GM21576 (cell line): ENCODE measurements at regions not wholly inside any gene's neighbourhood (a gene's known extent, or its start where the extent isn't known, plus 50 kb on each side); places are given as distances from the start of the nearest gene placed in this dataset.
A peak's percentile ranks its signal among the peaks of the same experiment; 100 is the strongest.

Source experiments
- ATAC-seq: cut with Tn5 transposase; IDR thresholded peaks from one replicate; pipeline ENCODE4 v1.9.1; 2021; ENCODE audit warnings: mild to moderate bottlenecking, moderate library complexity; ENCODE audit not compliant: unreplicated experiment

GRCh38 chr2:147712051-147712450 lies 132.8 kb upstream of the ACVR2A start:
- ATAC-seq = no peak

- ATAC-seq = no peak
Measured at GRCh38 chr2:147711031-147711430, 133.8 kb upstream of the ACVR2A start.

- no peak for ATAC-seq
Measured at GRCh38 chr2:147709655-147710054, 135.2 kb upstream of the ACVR2A start.

GRCh38 chr2:147703171-147703570 lies 141.7 kb upstream of the ACVR2A start:
- ATAC-seq = no peak

DNA sequence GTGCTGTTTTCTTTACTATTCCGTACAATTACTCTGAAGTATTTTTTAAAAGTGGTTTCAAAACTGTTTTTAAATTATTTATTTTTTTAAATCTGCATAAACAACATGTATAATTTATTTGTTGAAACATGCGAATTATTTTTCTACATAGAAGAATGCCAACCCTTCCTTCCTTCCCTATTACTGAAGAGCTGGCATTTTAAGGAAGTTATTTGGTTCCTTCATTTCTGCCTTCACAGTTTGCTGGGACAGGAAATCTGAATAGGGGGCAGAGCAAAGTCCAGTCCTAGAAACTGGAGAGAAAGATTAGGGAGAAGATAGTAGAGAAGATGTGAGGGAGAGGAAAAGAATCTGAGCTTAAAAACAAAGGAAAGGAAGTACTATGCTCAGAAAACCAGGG lies 146.7 kb upstream of the ACVR2A start:
- no peak for ATAC-seq

DNA sequence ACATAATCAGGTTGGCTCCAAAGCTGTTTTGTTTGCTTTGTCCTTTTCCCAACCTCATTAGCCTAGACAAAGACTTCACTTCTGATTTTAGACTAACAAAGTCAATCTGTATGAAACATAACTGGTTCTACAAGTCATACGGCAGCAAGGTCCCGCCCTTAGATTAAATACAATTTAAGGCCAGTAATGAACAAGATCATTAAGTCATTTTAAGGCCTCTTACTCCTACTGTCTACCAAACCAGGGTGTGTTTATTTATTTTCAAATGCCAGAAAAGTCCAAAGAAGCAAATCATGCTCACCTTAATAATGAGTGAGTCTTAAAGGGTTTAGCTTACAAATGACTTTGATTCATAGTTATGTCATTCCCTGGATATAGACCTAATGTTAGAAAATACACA lies 148.4 kb upstream of the ACVR2A start:
- ATAC-seq = no peak

- peak; percentile 100 for ATAC-seq
Measured at GRCh38 chr2:147689220-147689909, 155.5 kb upstream of the ACVR2A start.

DNA sequence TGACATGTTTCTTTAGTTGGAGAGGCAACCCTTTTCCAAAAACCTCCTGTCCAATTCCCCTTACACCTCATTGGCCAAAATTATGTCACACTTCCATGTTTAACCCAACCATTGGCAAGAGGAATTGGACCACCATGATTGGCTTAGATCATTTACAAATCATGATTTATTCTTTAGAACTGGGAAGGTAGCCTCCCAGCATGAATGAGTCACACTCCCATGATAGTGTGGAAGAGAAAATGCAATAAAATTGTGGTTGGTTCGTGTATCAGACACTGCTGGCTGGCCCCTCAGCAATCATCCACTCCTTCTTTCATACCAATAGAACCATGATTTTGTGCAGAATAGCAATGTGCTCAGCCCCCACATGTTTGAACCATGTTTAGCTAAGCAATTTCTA lies 156.6 kb upstream of the ACVR2A start:
- ATAC-seq = no peak

DNA sequence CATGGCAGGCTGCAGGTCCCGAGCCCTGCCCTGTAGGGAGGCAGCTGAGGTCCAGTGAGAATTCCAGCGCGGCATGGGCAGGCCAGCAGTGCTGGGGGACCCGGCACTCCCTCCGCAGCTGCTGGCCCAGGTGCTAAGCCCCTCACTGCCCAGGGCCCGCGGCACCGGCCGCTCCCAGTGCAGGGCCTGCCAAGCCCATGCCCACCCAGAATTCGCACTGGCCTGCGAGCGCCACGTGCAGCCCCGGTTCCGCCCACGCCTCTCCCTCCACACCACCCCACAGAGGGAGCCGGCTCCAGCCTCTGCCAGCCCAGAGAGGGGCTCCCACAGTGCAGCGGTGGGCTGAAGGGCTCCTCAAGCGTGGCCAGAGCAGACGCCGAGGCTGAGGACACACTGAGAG lies 158.5 kb upstream of the ACVR2A start:
- ATAC-seq = no peak

DNA sequence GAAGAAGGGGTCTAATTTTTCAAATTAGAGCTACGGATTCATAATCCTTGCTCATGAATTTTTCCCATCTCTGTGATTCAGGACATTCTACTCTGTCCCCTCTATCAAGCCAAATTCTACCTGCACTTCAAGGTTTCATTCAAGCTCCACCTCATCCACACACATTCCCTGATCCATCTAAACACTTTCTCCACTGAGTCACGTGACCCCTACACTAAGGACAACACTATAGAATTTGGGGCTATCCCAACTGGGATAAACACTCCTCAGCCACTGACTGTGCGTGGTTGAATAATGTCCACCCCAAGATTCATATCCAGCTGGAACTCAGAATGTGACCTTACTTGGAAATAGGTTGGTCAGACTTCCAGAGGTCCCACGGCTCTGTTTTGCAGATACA lies 159.9 kb upstream of the ACVR2A start:
- no peak for ATAC-seq

DNA sequence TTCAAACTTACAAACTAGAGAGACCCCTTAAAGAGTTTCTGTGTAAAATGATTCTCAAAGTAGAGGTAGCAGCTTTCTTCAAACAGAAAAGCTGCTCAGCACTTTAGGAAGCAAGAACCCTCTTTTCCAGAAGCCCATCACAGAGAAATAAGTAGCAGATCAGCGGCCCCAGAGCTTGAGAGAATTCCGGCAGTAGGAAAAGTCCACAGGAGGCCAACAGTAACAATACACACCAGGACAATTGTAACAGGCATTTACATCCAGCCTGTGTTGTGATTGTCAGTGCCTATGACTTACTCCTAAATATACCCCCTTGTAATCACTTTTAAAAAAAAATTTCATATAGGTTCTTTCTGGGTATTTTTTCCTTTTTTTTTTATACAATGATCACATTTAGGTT lies 161.4 kb upstream of the ACVR2A start:
- no peak for ATAC-seq

DNA sequence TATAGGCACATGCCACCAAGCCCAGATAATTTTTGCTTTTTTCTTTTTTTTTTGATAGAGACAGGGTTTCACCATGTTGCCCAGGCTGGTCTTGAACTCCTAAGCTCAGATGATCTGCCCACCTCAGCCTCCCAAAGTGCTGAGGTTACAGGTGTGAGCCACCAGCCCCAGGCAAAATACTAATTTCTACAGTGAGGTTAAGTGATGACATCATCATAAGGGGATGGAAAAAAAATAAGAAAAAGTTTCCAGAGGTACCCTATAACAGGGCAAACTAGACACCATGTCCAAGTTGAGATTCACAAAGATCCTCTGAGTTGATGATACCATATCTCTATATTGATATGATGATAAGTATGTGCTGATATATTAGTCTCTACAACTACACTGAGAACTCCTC lies 163.7 kb upstream of the ACVR2A start:
- no peak for ATAC-seq

GRCh38 chr2:147679955-147680531 lies 164.8 kb upstream of the ACVR2A start:
- no peak for ATAC-seq

DNA sequence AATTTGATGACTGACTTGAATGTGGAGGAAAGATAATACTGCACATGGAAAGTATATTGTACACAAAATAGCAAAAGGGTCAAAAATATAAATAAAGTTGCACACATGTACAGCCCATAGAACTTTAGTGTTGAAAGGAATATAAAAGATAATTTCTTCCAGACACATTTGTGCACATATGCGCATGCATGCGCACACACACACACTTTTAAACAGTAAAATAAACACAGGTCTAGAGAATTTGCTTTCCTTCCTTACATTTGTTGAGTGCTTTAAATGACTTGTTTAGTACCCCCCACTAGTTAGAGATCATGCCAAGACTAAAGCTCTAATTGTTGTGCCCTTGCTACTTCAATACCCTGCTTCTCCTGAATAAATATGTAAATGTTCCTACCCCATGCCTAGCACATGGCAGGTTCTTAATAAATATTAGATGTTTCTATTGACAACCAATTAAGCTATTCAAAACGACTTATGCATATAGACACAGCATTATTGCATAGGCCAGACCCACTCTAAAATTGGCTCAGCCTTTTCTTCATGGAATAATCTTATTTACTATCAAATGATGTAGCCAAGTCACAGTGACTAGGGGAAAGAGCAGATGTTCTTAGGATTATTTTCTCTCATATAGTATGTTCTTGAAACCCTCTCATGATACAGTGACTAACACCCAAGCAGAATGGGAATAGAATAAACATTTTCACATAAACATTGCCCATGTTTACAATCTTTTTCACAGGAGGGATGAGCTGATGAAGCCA lies 165.5 kb upstream of the ACVR2A start:
- ATAC-seq = no peak

DNA sequence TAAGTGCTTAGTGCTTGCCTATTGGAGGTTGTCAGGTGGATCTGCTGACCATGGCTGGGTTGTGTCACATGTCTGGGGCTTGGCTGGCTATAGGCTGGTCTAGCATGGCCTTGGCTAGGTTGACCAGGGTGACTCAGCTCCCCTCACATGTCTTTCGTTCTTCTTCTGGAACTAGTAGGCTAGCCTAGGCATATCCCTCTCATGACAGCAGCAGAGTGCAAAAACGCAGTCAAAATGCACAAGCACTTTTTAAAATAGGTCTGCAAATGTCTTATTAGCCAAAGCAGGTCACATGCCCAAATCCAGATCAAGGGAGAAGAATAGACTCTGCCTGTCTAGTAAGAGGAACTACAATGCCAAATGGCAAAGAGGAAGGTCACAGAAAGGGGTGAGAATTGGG lies 179.7 kb upstream of the ACVR2A start:
- ATAC-seq = no peak

DNA sequence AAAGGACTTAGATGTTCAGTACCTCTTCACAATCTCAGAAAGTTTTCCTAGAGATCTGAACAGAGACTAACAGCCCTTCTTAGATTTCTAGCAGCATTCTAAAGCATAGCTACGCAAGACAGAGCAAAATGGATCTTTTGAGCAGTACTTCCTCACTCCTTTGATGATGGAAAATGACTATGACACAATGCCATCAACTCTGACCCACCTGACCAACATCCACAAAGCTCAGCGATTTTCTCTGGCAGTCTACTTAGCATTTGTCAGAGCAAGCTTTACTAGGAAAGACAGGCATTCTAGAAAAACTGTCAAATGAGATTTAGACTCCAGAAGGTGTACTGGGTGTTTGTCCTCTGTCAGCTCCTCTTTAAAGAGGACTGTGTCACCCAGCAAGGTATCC lies 180.9 kb upstream of the ACVR2A start:
- no peak for ATAC-seq

- peak; percentile 92 for ATAC-seq
Measured at GRCh38 chr2:147663153-147663961, 181.5 kb upstream of the ACVR2A start.

DNA sequence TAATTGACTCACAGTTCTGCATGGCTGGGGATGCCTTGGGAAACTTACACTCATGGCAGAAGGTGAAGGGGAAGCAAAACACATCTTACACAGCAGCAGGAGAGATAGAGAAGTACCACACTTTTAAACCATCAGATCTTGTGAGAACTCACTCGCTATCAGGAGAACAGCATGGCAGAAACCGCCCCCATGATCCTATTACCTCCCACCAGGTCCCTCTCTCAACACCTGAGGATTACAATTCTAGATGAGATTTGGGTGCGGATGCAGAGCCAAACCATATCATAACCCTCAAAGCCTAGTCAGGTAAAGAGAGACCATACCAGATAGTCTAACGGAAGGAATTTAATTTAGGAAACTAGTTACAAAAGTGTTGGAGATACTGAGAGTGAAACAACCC lies 182.6 kb upstream of the ACVR2A start:
- no peak for ATAC-seq

DNA sequence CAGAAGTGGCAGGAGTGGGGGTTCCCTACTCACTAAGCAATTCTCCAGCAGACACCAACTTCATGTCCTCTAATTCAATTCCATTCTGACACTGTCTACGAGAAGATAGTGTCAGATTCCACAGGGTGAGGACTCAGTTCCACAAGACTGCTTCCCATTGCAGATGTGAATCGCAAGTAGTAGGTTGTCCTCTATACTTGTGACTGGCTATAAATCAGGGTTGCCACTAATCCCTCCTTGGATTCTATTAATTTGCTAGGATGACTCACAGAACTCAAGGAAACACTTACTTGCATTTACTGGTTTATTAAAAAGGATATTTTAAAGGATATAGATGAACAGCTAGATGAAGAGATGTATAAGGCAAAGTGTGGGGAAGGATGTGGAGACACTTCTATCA lies 184.1 kb upstream of the ACVR2A start:
- ATAC-seq = no peak

GRCh38 chr2:147659051-147659450 lies 185.8 kb upstream of the ACVR2A start:
- no peak for ATAC-seq
